HCT116 (cell line): ENCODE measurements at regions not wholly inside any gene's neighbourhood (a gene's known extent, or its start where the extent isn't known, plus 50 kb on each side); places are given as distances from the start of the nearest gene placed in this dataset.

Experiments
- ATAC-seq: fragments of 200-7000 bp; cut with Tn5 transposase; 2 replicates; pipeline ENCODE4 v1.9.1; 2020; ENCODE audit warnings: mild to moderate bottlenecking, moderate library complexity
- BruUV-seq: library from RNA; stranded (reverse); fragments of 400-500 nt; replicated peaks from 2 replicates; lab custom pipeline; 2021; lab: Mats Ljungman, UMichigan
- CTCF ChIA-PET: fragments of 300-600 bp; sonication (Branson Sonifier 250); formaldehyde crosslinking; loops from one replicate; lab custom pipeline; 2021; ENCODE audit warnings: antibody characterized with exemption; lab: Charles Lee
- POLR2A ChIA-PET: fragments of 300-600, 350-600 bp; sonication (Branson Sonifier 250); formaldehyde crosslinking; loops from one replicate; lab custom pipeline; 2021; ENCODE audit warnings: antibody characterized with exemption; lab: Charles Lee
- RAD21 ChIA-PET, 2 experiments: fragments of 300-600 bp; sonication (Branson Sonifier 250); formaldehyde crosslinking; loops; one replicate each; lab custom pipeline; 2023; ENCODE audit warnings: low total read pairs in 2 of 2; ENCODE audit not compliant: uncharacterized antibody in 2 of 2, unreplicated experiment in 2 of 2, low non-redundant PET in 1 of 2; lab: Charles Lee
- DNase-seq: peaks from one replicate; pipeline ENCODE4 v3.0.0-alpha.2; 2010; ENCODE audit warnings: low read depth, low spot score
- H2AFZ ChIP-seq: fragments of 200-600 bp; shearing (Covaris generic), sonication (generic); 2 replicates; pipeline ENCODE4 v1.6.1; 2017; ENCODE audit warnings: low read depth, mixed run types, mixed read lengths, antibody characterized with exemption, low read length; ENCODE audit not compliant: poor library complexity, severe bottlenecking
- H3K27ac ChIP-seq: 2 replicates; pipeline ENCODE4 v1.5.1; 2012; ENCODE audit warnings: low read depth, low read length
- H3K27me3 ChIP-seq: fragments of 200-600 bp; sonication (generic); 2 replicates; pipeline ENCODE4 v1.6.1; 2016; ENCODE audit warnings: mixed run types, low read length, mixed read lengths; ENCODE audit not compliant: insufficient read depth
- H3K36me3 ChIP-seq, 2 experiments: fragments of 200-500 bp in 1 of 2; fragments of 200-600 bp in 1 of 2; sonication (Bioruptor generic) in 1 of 2; sonication (generic) in 1 of 2; 2 replicates each; pipeline versions ENCODE4 v1.5.1 to v1.6.1; 2014 to 2016; ENCODE audit warnings: low read length in 2 of 2, inconsistent platforms in 1 of 2, mixed read lengths in 1 of 2, mixed run types in 1 of 2; ENCODE audit not compliant: insufficient read depth in 2 of 2, control insufficient read depth in 1 of 2
- H3K4me1 ChIP-seq, 2 experiments: fragments of 200-600 bp in 1 of 2; sonication (generic) in 1 of 2; 2 replicates each; pipeline versions ENCODE4 v1.5.1 to v1.6.1; 2012 to 2017; ENCODE audit warnings: low read length in 2 of 2, inconsistent platforms in 1 of 2, mild to moderate bottlenecking in 1 of 2, mixed read lengths in 1 of 2, mixed run types in 1 of 2, moderate library complexity in 1 of 2; ENCODE audit not compliant: insufficient read depth in 2 of 2, control insufficient read depth in 1 of 2
- H3K4me2 ChIP-seq: fragments of 200-600 bp; sonication (generic); 2 replicates; pipeline ENCODE4 v1.6.1; 2017; ENCODE audit warnings: mixed run types, low read length, mixed read lengths
- H3K4me3 ChIP-seq, 2 experiments: fragments of 200-600 bp in 1 of 2; sonication (generic) in 1 of 2; replicated peaks in 1 of 2; 2 replicates each; pipeline ENCODE4 v1.5.1; 2011 to 2016; ENCODE audit warnings: low read length in 2 of 2, control low read depth in 1 of 2, low read depth in 1 of 2, mild to moderate bottlenecking in 1 of 2, mixed read lengths in 1 of 2, mixed run types in 1 of 2
- H3K79me2 ChIP-seq: fragments of 200-600 bp; sonication (generic); 2 replicates; pipeline ENCODE4 v1.6.1; 2017; ENCODE audit warnings: mild to moderate bottlenecking, mixed run types, low read length, moderate library complexity, mixed read lengths; ENCODE audit not compliant: insufficient read depth
- H3K9ac ChIP-seq: fragments of 200-600 bp; sonication (generic); 2 replicates; pipeline ENCODE4 v1.6.1; 2016; ENCODE audit warnings: low read length, mixed read lengths
- H3K9me2 ChIP-seq: fragments of 200-600 bp; sonication (generic), shearing (Covaris generic); 2 replicates; pipeline ENCODE4 v1.6.1; 2017; ENCODE audit warnings: mixed run types, mild to moderate bottlenecking, moderate library complexity; ENCODE audit not compliant: insufficient read depth
- H3K9me3 ChIP-seq, 2 experiments: fragments of 200-500 bp in 1 of 2; fragments of 200-600 bp in 1 of 2; sonication (Bioruptor generic) in 1 of 2; sonication (generic) in 1 of 2; 2 replicates each; pipeline ENCODE4 v1.6.1; 2014 to 2017; ENCODE audit warnings: low read length in 2 of 2, mixed read lengths in 2 of 2, inconsistent platforms in 1 of 2, low read depth in 1 of 2, mild to moderate bottlenecking in 1 of 2, mixed run types in 1 of 2, moderate library complexity in 1 of 2; ENCODE audit not compliant: control insufficient read depth in 1 of 2, insufficient read depth in 1 of 2
- H4K20me1 ChIP-seq: fragments of 200-600 bp; sonication (generic), shearing (Covaris generic); 2 replicates; pipeline ENCODE4 v1.6.1; 2017; ENCODE audit warnings: mixed run types, mild to moderate bottlenecking, moderate library complexity; ENCODE audit not compliant: insufficient read depth
- CBX3 ChIP-seq: IDR thresholded peaks from 2 replicates; pipeline ENCODE4 v1.6.1; 2012; ENCODE audit warnings: low read depth
- CEBPB ChIP-seq: IDR thresholded peaks from 2 replicates; pipeline ENCODE4 v1.6.1; 2012; ENCODE audit warnings: low read depth
- CTCF ChIP-seq, 3 experiments: fragments of 200-600 bp in 1 of 3; sonication (generic) in 1 of 3; IDR thresholded peaks in 2 of 3; conservative IDR thresholded peaks in 1 of 3; 2 replicates each; pipeline ENCODE4 v1.5.1; 2012 to 2017; ENCODE audit warnings: low read depth in 2 of 3, low read length in 2 of 3, antibody characterized with exemption in 1 of 3, borderline replicate concordance in 1 of 3, control low read depth in 1 of 3, mild to moderate bottlenecking in 1 of 3, mixed read lengths in 1 of 3, mixed run types in 1 of 3, moderate library complexity in 1 of 3; ENCODE audit not compliant: insufficient read depth in 1 of 3
- ELF1 ChIP-seq: IDR thresholded peaks from 2 replicates; pipeline ENCODE4 v1.6.1; 2012; ENCODE audit warnings: low read depth, borderline replicate concordance
- EZH2 ChIP-seq: fragments of 200-600 bp; sonication (generic); IDR thresholded peaks from 2 replicates; pipeline ENCODE4 v1.6.1; 2017; ENCODE audit warnings: antibody characterized with exemption, mixed run types
- EZH2phosphoT487 ChIP-seq: fragments of 200-600 bp; IDR thresholded peaks from 2 replicates; pipeline ENCODE4 v1.6.1; 2018; ENCODE audit warnings: antibody characterized with exemption, borderline replicate concordance
- FOSL1 ChIP-seq: IDR thresholded peaks from 2 replicates; pipeline ENCODE4 v1.6.1; 2012; ENCODE audit warnings: low read depth
- POLR2A ChIP-seq: IDR thresholded peaks from 2 replicates; pipeline ENCODE4 v1.7.0; 2011; ENCODE audit warnings: borderline replicate concordance; ENCODE audit not compliant: insufficient read depth, insufficient read length; ENCODE audit errors: extremely low read depth
- SIN3A ChIP-seq: IDR thresholded peaks from 2 replicates; pipeline ENCODE4 v1.6.1; 2012; ENCODE audit warnings: low read depth
- SP1 ChIP-seq: IDR thresholded peaks from 2 replicates; pipeline ENCODE4 v1.6.1; 2012; ENCODE audit warnings: low read depth
- SRF ChIP-seq: IDR thresholded peaks from 2 replicates; pipeline ENCODE4 v1.6.1; 2012; ENCODE audit warnings: low read depth
- ZBTB33 ChIP-seq: IDR thresholded peaks from 2 replicates; pipeline ENCODE4 v1.6.1; 2011; ENCODE audit warnings: mild to moderate bottlenecking, low read length, moderate library complexity; ENCODE audit not compliant: insufficient replicate concordance; ENCODE audit errors: extremely low read depth
- ZFX ChIP-seq: fragments of 450-650 bp; IDR thresholded peaks from 2 replicates; pipeline ENCODE4 v1.6.1; 2017
- intact Hi-C: fragments of 100-400 bp; cut with micrococcal nuclease; formaldehyde crosslinking; loops from 2 replicates; pipeline ENCODE4 v1.10.0; 2022
- TF ChIP-seq, protein P1 (sequence below): IDR thresholded peaks from 2 replicates; pipeline ENCODE4 v1.6.1; 2012; ENCODE audit warnings: low read depth

DNA sequence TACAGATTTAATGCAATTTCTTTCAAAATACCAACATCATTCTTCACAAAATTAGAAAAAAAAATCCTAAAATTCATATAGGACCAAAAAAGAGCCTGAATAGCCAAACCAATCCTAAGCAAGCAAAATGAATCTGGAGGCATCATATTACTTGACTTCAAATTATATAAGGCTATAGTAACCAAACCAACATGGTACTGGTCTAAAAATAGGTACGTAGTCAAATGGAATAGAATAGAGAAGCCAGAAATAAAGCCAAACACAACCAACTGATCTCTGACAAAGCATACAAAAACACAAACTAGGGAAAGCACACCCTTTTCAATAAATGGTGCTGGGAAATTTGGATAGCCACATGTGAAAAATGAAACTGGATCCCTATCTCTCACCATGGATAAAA, 112.3 kb upstream of the TSPAN2 start (continued):
- TF ChIP-seq, protein P1, sequence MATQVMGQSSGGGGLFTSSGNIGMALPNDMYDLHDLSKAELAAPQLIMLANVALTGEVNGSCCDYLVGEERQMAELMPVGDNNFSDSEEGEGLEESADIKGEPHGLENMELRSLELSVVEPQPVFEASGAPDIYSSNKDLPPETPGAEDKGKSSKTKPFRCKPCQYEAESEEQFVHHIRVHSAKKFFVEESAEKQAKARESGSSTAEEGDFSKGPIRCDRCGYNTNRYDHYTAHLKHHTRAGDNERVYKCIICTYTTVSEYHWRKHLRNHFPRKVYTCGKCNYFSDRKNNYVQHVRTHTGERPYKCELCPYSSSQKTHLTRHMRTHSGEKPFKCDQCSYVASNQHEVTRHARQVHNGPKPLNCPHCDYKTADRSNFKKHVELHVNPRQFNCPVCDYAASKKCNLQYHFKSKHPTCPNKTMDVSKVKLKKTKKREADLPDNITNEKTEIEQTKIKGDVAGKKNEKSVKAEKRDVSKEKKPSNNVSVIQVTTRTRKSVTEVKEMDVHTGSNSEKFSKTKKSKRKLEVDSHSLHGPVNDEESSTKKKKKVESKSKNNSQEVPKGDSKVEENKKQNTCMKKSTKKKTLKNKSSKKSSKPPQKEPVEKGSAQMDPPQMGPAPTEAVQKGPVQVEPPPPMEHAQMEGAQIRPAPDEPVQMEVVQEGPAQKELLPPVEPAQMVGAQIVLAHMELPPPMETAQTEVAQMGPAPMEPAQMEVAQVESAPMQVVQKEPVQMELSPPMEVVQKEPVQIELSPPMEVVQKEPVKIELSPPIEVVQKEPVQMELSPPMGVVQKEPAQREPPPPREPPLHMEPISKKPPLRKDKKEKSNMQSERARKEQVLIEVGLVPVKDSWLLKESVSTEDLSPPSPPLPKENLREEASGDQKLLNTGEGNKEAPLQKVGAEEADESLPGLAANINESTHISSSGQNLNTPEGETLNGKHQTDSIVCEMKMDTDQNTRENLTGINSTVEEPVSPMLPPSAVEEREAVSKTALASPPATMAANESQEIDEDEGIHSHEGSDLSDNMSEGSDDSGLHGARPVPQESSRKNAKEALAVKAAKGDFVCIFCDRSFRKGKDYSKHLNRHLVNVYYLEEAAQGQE = no peak
- TF ChIP-seq ELF1 = no peak
- TF ChIP-seq SP1 = no peak
- no peak for TF ChIP-seq FOSL1
- no peak for TF ChIP-seq SIN3A
- no peak for TF ChIP-seq ZFX
- TF ChIP-seq CBX3 = no peak

GRCh38 chr1:115199416-115200132, 110.3 kb upstream of the TSPAN2 start:
- Histone ChIP-seq H3K9ac (no peak overlapping the region), H3K9me3 (no peaks in the 10 kb centered on the region), H3K9me2 (no peaks in the 10 kb centered on the region), H3K27ac (no peak overlapping the region), H3K4me1 (peaks cover 0 to 4% of the 10 kb centered on the region in 2 experiments; a peak in 1 of 4 replicates), H3K4me2 (no peak overlapping the region), H3K27me3 (no peaks in the 10 kb centered on the region), H4K20me1 (no peaks in the 10 kb centered on the region), H3K4me3 (no peak overlapping the region), H3K36me3 (no peaks in the 10 kb centered on the region), H2AFZ (no peak overlapping the region), H3K79me2 (no peaks in the 10 kb centered on the region)
- intact Hi-C loops = no loop called here
- ATAC-seq (no peak), DNase-seq (no peak)
- RAD21 ChIA-PET = no interaction called here
- no TSS peak for BruUV-seq
- POLR2A ChIA-PET = no interaction called here
- CTCF ChIA-PET = no interaction called here
- TF ChIP-seq CTCF (IDR thresholded peaks at IDR 0.05 in 2 of 3, conservative IDR thresholded peaks at IDR 0.05 in 1 of 3; ENCODE audit: borderline replicate concordance in 1 of 3, insufficient read depth in 1 of 3, low read depth in 2 of 3, low read length in 2 of 3) (no peak), EZH2 (no peak), SRF (no peak), POLR2A (no peak), CEBPB (no peak), ZBTB33 (no peak), EZH2phosphoT487 (no peak), ZFX (no peak)
- TF ChIP-seq, protein P1 = no peak
